Upper lobe of left lung (tissue), 6 donors: ENCODE measurements at regions not wholly inside any gene's neighbourhood (a gene's known extent, or its start where the extent isn't known, plus 50 kb on each side); places are given as distances from the start of the nearest gene placed in this dataset.

Experiments
- ATAC-seq, 2 donors: fragments of 200-7000 bp; cut with Tn5 transposase; one replicate each; pipeline ENCODE4 v1.9.1; 2022; ENCODE audit warnings: mild to moderate bottlenecking in 2 of 2, moderate library complexity in 2 of 2; ENCODE audit not compliant: low FRiP score in 2 of 2
- DNase-seq, 2 donors: peaks; one replicate each; pipeline ENCODE4 v3.0.0-alpha.2; 2019 to 2020
- H3K27ac ChIP-seq, 4 donors: fragments of 200-600 bp; sonication (generic); one replicate each; pipeline ENCODE4 v1.5.1; 2016 to 2019
- H3K27me3 ChIP-seq, 4 donors: fragments of 200-600 bp; sonication (generic); one replicate each; pipeline ENCODE4 v1.5.1; 2017 to 2019
- H3K36me3 ChIP-seq, 4 donors: fragments of 200-600 bp; sonication (generic); one replicate each; pipeline ENCODE4 v1.5.1; 2016 to 2019
- H3K4me1 ChIP-seq, 4 donors: fragments of 200-600 bp; sonication (generic); one replicate each; pipeline ENCODE4 v1.5.1; 2018 to 2019
- H3K4me3 ChIP-seq, 4 donors: fragments of 200-600 bp; sonication (generic); one replicate each; pipeline ENCODE4 v1.5.1; 2017 to 2019; ENCODE audit warnings: mild to moderate bottlenecking in 2 of 4, moderate library complexity in 1 of 4
- H3K9me3 ChIP-seq, 4 donors: fragments of 200-600 bp; sonication (generic); one replicate each; pipeline ENCODE4 v1.5.1; 2018 to 2019
- CTCF ChIP-seq, 6 experiments: fragments of 450-650 bp in 4 of 6; fragments of 200-600 bp in 2 of 6; sonication (generic) in 2 of 6; IDR thresholded peaks; one replicate each; pipeline ENCODE4 v1.5.1; 2016 to 2019; ENCODE audit warnings: antibody characterized with exemption in 6 of 6
- EP300 ChIP-seq, 4 donors: sonication (generic); formaldehyde crosslinking; IDR thresholded peaks; one replicate each; pipeline ENCODE4 v1.5.1; 2017; ENCODE audit warnings: antibody characterized with exemption in 4 of 4, control low read depth in 2 of 4
- POLR2A ChIP-seq, 4 donors: fragments of 450-650 bp; IDR thresholded peaks; one replicate each; pipeline ENCODE4 v1.5.1; 2016 to 2017; ENCODE audit warnings: antibody characterized with exemption in 4 of 4, mild to moderate bottlenecking in 2 of 4
- POLR2AphosphoS5 ChIP-seq, 2 donors: sonication (generic); formaldehyde crosslinking; IDR thresholded peaks; one replicate each; pipeline ENCODE4 v1.5.1; 2017; ENCODE audit warnings: antibody characterized with exemption in 2 of 2
- WGBS, 2 donors: methylation state at CpG; one replicate each; pipeline ENCODE4 v1.1.5; 2017 to 2018; 5-methylcytosine and 5-hydroxymethylcytosine counted together
- donor health status: DM: no; HTN: no; CAD: no; lungs with moderate emphysema.
- donor health status: DM: no; HTN: yes; CAD: no; lungs with severe emphysema.

GRCh38 chr22:22814666-22815396 lies 72.8 kb upstream of the IGLL5 start:
- no peak overlapping the region for H3K27ac ChIP-seq
- ATAC-seq, result no peak
- H3K36me3 ChIP-seq, result no peaks in the 10 kb centered on the region
- 90 to 91% methylated on average over 13 to 14 of the region's 14 CpGs for WGBS, 2 donors
- H3K9me3 ChIP-seq, result no peaks in the 10 kb centered on the region
- DNase-seq, result no peak
- no peaks in the 10 kb centered on the region for H3K27me3 ChIP-seq
- TF ChIP-seq CTCF (IDR thresholded peaks at IDR 0.05), result no peak
- TF ChIP-seq POLR2AphosphoS5 (IDR thresholded peaks at IDR 0.05), result no peak
- no peak for TF ChIP-seq POLR2A (IDR thresholded peaks at IDR 0.05)
- TF ChIP-seq EP300 (IDR thresholded peaks at IDR 0.05), result no peak
- H3K4me1 ChIP-seq, result peaks cover 0 to under 1% (median 0%) of the 10 kb centered on the region in 4 donors
- H3K4me3 ChIP-seq, result no peak overlapping the region

GRCh38 chr22:22815397-22816170 lies 72.0 kb upstream of the IGLL5 start:
- Histone ChIP-seq H3K4me3 (no peak overlapping the region), H3K4me1 (peaks cover 0 to 4% (median 0%) of the 10 kb centered on the region in 4 donors), H3K9me3 (no peaks in the 10 kb centered on the region), H3K27me3 (no peaks in the 10 kb centered on the region), H3K36me3 (no peaks in the 10 kb centered on the region), H3K27ac (peak overlapping the region in 1 of 4 donors; percentile 18)
- WGBS, 2 donors, result 31 to 47% methylated on average over 5 of the region's 5 CpGs
- ATAC-seq (no peak), DNase-seq (no peak)
- TF ChIP-seq POLR2A (IDR thresholded peaks at IDR 0.05) (no peak), POLR2AphosphoS5 (IDR thresholded peaks at IDR 0.05) (no peak), EP300 (IDR thresholded peaks at IDR 0.05) (no peak), CTCF (IDR thresholded peaks at IDR 0.05) (no peak)

GRCh38 chr22:22816171-22816514 lies 71.5 kb upstream of the IGLL5 start:
- H3K36me3 ChIP-seq, result no peaks in the 10 kb centered on the region
- H3K4me3 ChIP-seq, result no peak overlapping the region
- no peak for TF ChIP-seq POLR2A (IDR thresholded peaks at IDR 0.05)
- no peak for TF ChIP-seq CTCF (IDR thresholded peaks at IDR 0.05)
- TF ChIP-seq POLR2AphosphoS5 (IDR thresholded peaks at IDR 0.05), result no peak
- no peak for TF ChIP-seq EP300 (IDR thresholded peaks at IDR 0.05)
- H3K4me1 ChIP-seq, result peaks cover 0 to 4% (median 0%) of the 10 kb centered on the region in 4 donors
- ATAC-seq (no peak), DNase-seq (no peak)
- no peaks in the 10 kb centered on the region for H3K27me3 ChIP-seq
- WGBS, 2 donors, result 76 to 82% methylated on average over 6 of the region's 6 CpGs
- H3K27ac ChIP-seq, result no peak overlapping the region
- no peaks in the 10 kb centered on the region for H3K9me3 ChIP-seq

GRCh38 chr22:22816766-22817410 lies 70.7 kb upstream of the IGLL5 start:
- DNase-seq (no peak), ATAC-seq (no peak)
- no peaks in the 10 kb centered on the region for H3K36me3 ChIP-seq
- no peaks in the 10 kb centered on the region for H3K9me3 ChIP-seq
- H3K27me3 ChIP-seq, result no peaks in the 10 kb centered on the region
- no peak overlapping the region for H3K27ac ChIP-seq
- H3K4me3 ChIP-seq, result no peak overlapping the region
- TF ChIP-seq POLR2AphosphoS5 (IDR thresholded peaks at IDR 0.05) (no peak), POLR2A (IDR thresholded peaks at IDR 0.05) (no peak), CTCF (IDR thresholded peaks at IDR 0.05) (no peak), EP300 (IDR thresholded peaks at IDR 0.05) (no peak)
- H3K4me1 ChIP-seq, result peaks cover 0 to 4% (median 0%) of the 10 kb centered on the region in 4 donors
- WGBS, 2 donors, result 74 to 84% methylated on average over 8 of the region's 8 CpGs
